GM23338 (cell line): ENCODE measurements at regions not wholly inside any gene's neighbourhood (a gene's known extent, or its start where the extent isn't known, plus 50 kb on each side); places are given as distances from the start of the nearest gene placed in this dataset.

Source experiments
- ATAC-seq: fragments of 200-7000 bp; cut with Tn5 transposase; 3 replicates; pipeline ENCODE4 v1.9.1; 2020
- DNase-seq: peaks from one replicate; pipeline ENCODE4 v3.0.0-alpha.2; 2015; ENCODE audit warnings: low spot score
- H2AFZ ChIP-seq: fragments of 200-600 bp; sonication (generic); 2 replicates; pipeline ENCODE4 v1.8.0; 2016; ENCODE audit warnings: antibody characterized with exemption, mild to moderate bottlenecking, moderate library complexity
- H3F3A ChIP-seq: fragments of 200-600 bp; sonication (generic); replicated peaks from 2 replicates; pipeline ENCODE4 v1.8.0; 2017; ENCODE audit warnings: antibody characterized with exemption, mixed run types, low read depth
- H3K27ac ChIP-seq: fragments of 200-600 bp; sonication (generic); 2 replicates; pipeline ENCODE4 v1.6.1; 2016; ENCODE audit warnings: low read depth
- H3K27me3 ChIP-seq: fragments of 200-600 bp; sonication (generic); 2 replicates; pipeline ENCODE4 v1.8.0; 2016; ENCODE audit warnings: mild to moderate bottlenecking, mixed run types, moderate library complexity; ENCODE audit not compliant: insufficient read depth
- H3K36me3 ChIP-seq: fragments of 200-600 bp; sonication (generic); 2 replicates; pipeline ENCODE4 v1.8.0; 2016; ENCODE audit warnings: mild to moderate bottlenecking; ENCODE audit not compliant: insufficient read depth
- H3K4me1 ChIP-seq: fragments of 200-600 bp; sonication (generic); 2 replicates; pipeline ENCODE4 v1.8.0; 2016; ENCODE audit warnings: mild to moderate bottlenecking, moderate library complexity; ENCODE audit not compliant: insufficient read depth
- H3K4me2 ChIP-seq: fragments of 200-600 bp; sonication (generic); 2 replicates; pipeline ENCODE4 v1.7.1; 2017; ENCODE audit warnings: mixed run types
- H3K4me3 ChIP-seq: fragments of 200-600 bp; sonication (generic); 2 replicates; pipeline ENCODE4 v1.6.1; 2016; ENCODE audit warnings: mixed run types
- H3K79me2 ChIP-seq: fragments of 200-600 bp; sonication (generic); replicated peaks from 2 replicates; pipeline ENCODE4 v1.8.0; 2017; ENCODE audit warnings: mild to moderate bottlenecking; ENCODE audit not compliant: insufficient read depth
- H3K9me2 ChIP-seq: fragments of 200-600 bp; sonication (generic); 2 replicates; pipeline ENCODE4 v1.8.0; 2017; ENCODE audit not compliant: insufficient read depth
- H4K20me1 ChIP-seq: fragments of 200-600 bp; sonication (generic); replicated peaks from 2 replicates; pipeline ENCODE4 v1.8.0; 2017; ENCODE audit warnings: mild to moderate bottlenecking; ENCODE audit not compliant: insufficient read depth
- H3K27ac Mint-ChIP-seq: 2 replicates; pipeline ENCODE4 v1.8.0; 2020; ENCODE audit warnings: inconsistent platforms, mild to moderate bottlenecking, moderate library complexity, mixed read lengths
- H3K27me3 Mint-ChIP-seq: 3 replicates; pipeline ENCODE4 v1.8.0; 2022; ENCODE audit warnings: low read depth, mild to moderate bottlenecking, moderate library complexity, mixed read lengths, inconsistent platforms; ENCODE audit not compliant: insufficient read depth, poor library complexity
- H3K36me3 Mint-ChIP-seq: 3 replicates; pipeline ENCODE4 v1.8.0; 2021; ENCODE audit warnings: low read depth, mild to moderate bottlenecking, inconsistent platforms, moderate library complexity, mixed read lengths
- H3K4me1 Mint-ChIP-seq: 3 replicates; pipeline ENCODE4 v1.8.0; 2020; ENCODE audit warnings: mild to moderate bottlenecking, inconsistent platforms, mixed read lengths
- H3K4me3 Mint-ChIP-seq: 3 replicates; pipeline ENCODE4 v1.8.0; 2021; ENCODE audit warnings: moderate library complexity, mild to moderate bottlenecking, inconsistent platforms, mixed read lengths
- H3K9me3 Mint-ChIP-seq: 3 replicates; pipeline ENCODE4 v1.8.0; 2020; ENCODE audit warnings: moderate library complexity, mild to moderate bottlenecking, inconsistent platforms, mixed read lengths
- CREB1 ChIP-seq: fragments of 250-450 bp; sonication (Bioruptor Pico); IDR thresholded peaks from 2 replicates; pipeline ENCODE4 v1.5.0; 2020; ENCODE audit warnings: low read depth, mild to moderate bottlenecking, moderate library complexity
- CTCF ChIP-seq, 2 experiments: fragments of 200-600 bp in 1 of 2; sonication (generic) in 1 of 2; conservative IDR thresholded peaks; 2 replicates each; pipeline versions ENCODE4 v1.5.1 to v1.6.1; 2016 to 2017; ENCODE audit warnings: antibody characterized with exemption in 2 of 2, low read depth in 2 of 2, mild to moderate bottlenecking in 2 of 2, moderate library complexity in 1 of 2
- ETS1 ChIP-seq: IDR thresholded peaks from 2 replicates; pipeline ENCODE4 v1.6.1; 2016; ENCODE audit warnings: antibody characterized with exemption
- EZH2 ChIP-seq: fragments of 200-600 bp; sonication (generic); IDR thresholded peaks from one replicate; pipeline ENCODE4 v1.8.0; 2017; ENCODE audit warnings: antibody characterized with exemption, mild to moderate bottlenecking, low read depth; ENCODE audit not compliant: unreplicated experiment
- EZH2phosphoT487 ChIP-seq: fragments of 200-600 bp; sonication (generic); IDR thresholded peaks from one replicate; pipeline ENCODE4 v1.8.1; 2018; ENCODE audit warnings: antibody characterized with exemption; ENCODE audit not compliant: unreplicated experiment
- NANOG ChIP-seq: IDR thresholded peaks from 2 replicates; pipeline ENCODE4 v1.6.1; 2016; ENCODE audit warnings: antibody characterized with exemption, borderline replicate concordance
- STAT1 ChIP-seq: IDR thresholded peaks from one replicate; pipeline ENCODE4 v1.6.1; 2016; ENCODE audit warnings: antibody characterized with exemption; ENCODE audit not compliant: unreplicated experiment
- ZNF462 ChIP-seq: fragments of 250-450 bp; sonication (Bioruptor Pico); IDR thresholded peaks from 2 replicates; pipeline ENCODE4 v1.5.0; 2020; ENCODE audit warnings: mild to moderate bottlenecking, moderate library complexity
- TF ChIP-seq, protein P1 (sequence below): IDR thresholded peaks from one replicate; pipeline ENCODE4 v1.6.1; 2018; ENCODE audit warnings: antibody characterized with exemption; ENCODE audit not compliant: unreplicated experiment

- no peak for TF ChIP-seq ZNF462
- no peak for TF ChIP-seq ETS1
These were observed 393.1 kb downstream of the CNTNAP4 start (continued) for GRCh38 chr16:76670125-76670857.

DNA sequence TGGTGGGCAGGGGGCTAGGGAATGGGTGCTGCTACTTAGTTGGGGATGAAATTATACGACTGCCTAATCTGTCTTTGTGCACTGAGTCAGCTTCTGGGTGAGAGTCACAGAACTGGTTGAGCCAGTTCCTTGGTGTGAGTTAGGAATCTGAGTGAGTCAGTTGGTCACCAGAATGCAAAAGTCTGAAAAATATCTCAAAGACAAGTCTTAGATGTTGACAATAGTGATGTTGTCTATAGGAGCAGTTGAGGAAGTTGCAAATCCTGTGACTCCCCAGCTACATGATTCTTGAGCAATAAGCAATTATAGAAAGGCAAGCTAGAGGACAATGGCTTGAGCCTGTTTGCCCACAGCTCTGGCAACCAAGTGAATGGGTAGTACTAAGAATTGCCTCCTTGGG, 399.2 kb downstream of the CNTNAP4 start:
- Histone ChIP-seq H3K79me2 (no peaks in the 10 kb centered on the region), H3K27ac (no peak overlapping the region), H3F3A (no peaks in the 10 kb centered on the region), H3K4me1 (peaks cover 29% of the 10 kb centered on the region), H2AFZ (no peak overlapping the region), H3K27me3 (no peaks in the 10 kb centered on the region), H3K4me3 (no peak overlapping the region), H3K36me3 (no peaks in the 10 kb centered on the region), H3K9me2 (no peaks in the 10 kb centered on the region), H4K20me1 (no peaks in the 10 kb centered on the region), H3K4me2 (peak overlapping the region; percentile 39; the same call in 1 of the 2 replicates)
- no peak for ATAC-seq
- peak; percentile 48 for DNase-seq
- H3K4me1 Mint-ChIP-seq = peaks cover 6% of the 10 kb centered on the region; the same call in 2 of the 3 replicates
- H3K4me3 Mint-ChIP-seq = no peak overlapping the region
- H3K27me3 Mint-ChIP-seq = peaks cover 6% of the 10 kb centered on the region
- peaks cover 69% of the 10 kb centered on the region for H3K9me3 Mint-ChIP-seq
- H3K27ac Mint-ChIP-seq = peak overlapping the region; percentile 44; the same call in 1 of the 2 replicates
- H3K36me3 Mint-ChIP-seq = no peaks in the 10 kb centered on the region; the same call in 2 of the 3 replicates
- TF ChIP-seq CTCF (conservative IDR thresholded peaks at IDR 0.05; ENCODE audit: low read depth in 2 of 2) (no peak), EZH2 (no peak), STAT1 (no peak), NANOG (no peak), CREB1 (CRISPR knock-in tag) (no peak), ETS1 (no peak), EZH2phosphoT487 (no peak)
- TF ChIP-seq, protein P1, sequence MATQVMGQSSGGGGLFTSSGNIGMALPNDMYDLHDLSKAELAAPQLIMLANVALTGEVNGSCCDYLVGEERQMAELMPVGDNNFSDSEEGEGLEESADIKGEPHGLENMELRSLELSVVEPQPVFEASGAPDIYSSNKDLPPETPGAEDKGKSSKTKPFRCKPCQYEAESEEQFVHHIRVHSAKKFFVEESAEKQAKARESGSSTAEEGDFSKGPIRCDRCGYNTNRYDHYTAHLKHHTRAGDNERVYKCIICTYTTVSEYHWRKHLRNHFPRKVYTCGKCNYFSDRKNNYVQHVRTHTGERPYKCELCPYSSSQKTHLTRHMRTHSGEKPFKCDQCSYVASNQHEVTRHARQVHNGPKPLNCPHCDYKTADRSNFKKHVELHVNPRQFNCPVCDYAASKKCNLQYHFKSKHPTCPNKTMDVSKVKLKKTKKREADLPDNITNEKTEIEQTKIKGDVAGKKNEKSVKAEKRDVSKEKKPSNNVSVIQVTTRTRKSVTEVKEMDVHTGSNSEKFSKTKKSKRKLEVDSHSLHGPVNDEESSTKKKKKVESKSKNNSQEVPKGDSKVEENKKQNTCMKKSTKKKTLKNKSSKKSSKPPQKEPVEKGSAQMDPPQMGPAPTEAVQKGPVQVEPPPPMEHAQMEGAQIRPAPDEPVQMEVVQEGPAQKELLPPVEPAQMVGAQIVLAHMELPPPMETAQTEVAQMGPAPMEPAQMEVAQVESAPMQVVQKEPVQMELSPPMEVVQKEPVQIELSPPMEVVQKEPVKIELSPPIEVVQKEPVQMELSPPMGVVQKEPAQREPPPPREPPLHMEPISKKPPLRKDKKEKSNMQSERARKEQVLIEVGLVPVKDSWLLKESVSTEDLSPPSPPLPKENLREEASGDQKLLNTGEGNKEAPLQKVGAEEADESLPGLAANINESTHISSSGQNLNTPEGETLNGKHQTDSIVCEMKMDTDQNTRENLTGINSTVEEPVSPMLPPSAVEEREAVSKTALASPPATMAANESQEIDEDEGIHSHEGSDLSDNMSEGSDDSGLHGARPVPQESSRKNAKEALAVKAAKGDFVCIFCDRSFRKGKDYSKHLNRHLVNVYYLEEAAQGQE = no peak
